ENCODE measurements at regions not wholly inside any gene's neighbourhood (a gene's known extent, or its start where the extent isn't known, plus 50 kb on each side); places are given as distances from the start of the nearest gene placed in this dataset.

GRCh38 chr11:87425943-87426342 lies 388.2 kb downstream of the TMEM135 start (continued):
- TF ChIP-seq, protein P1, sequence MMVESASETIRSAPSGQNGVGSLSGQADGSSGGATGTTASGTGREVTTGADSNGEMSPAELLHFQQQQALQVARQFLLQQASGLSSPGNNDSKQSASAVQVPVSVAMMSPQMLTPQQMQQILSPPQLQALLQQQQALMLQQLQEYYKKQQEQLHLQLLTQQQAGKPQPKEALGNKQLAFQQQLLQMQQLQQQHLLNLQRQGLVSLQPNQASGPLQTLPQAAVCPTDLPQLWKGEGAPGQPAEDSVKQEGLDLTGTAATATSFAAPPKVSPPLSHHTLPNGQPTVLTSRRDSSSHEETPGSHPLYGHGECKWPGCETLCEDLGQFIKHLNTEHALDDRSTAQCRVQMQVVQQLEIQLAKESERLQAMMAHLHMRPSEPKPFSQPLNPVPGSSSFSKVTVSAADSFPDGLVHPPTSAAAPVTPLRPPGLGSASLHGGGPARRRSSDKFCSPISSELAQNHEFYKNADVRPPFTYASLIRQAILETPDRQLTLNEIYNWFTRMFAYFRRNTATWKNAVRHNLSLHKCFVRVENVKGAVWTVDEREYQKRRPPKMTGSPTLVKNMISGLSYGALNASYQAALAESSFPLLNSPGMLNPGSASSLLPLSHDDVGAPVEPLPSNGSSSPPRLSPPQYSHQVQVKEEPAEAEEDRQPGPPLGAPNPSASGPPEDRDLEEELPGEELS (CRISPR knock-in tag; IDR thresholded peaks at IDR 0.05) = no peak
- no peak for TF ChIP-seq ZMAT4 (CRISPR knock-in tag; IDR thresholded peaks at IDR 0.05)

GRCh38 chr11:87425391-87425790 lies 387.7 kb downstream of the TMEM135 start:
- H3K4me1 Mint-ChIP-seq = peaks cover 11% of the 10 kb centered on the region
- ChIA-PET CTCF (no interaction called here), POLR2A (no interaction called here)
- H3K36me3 Mint-ChIP-seq = no peaks in the 10 kb centered on the region
- H3K4me3 Mint-ChIP-seq = no peak overlapping the region
- no peak overlapping the region for H3K27ac Mint-ChIP-seq
- peaks cover 5% of the 10 kb centered on the region for H3K9me3 Mint-ChIP-seq
- H3K27me3 Mint-ChIP-seq (ENCODE audit: low read depth) = no peaks in the 10 kb centered on the region
- no peak for TF ChIP-seq ZNF219 (CRISPR knock-in tag; IDR thresholded peaks at IDR 0.05; ENCODE audit: borderline replicate concordance)
- TF ChIP-seq MYBL2 (CRISPR knock-in tag; IDR thresholded peaks at IDR 0.05) = no peak
- TF ChIP-seq IRF2 (CRISPR knock-in tag; IDR thresholded peaks at IDR 0.05; ENCODE audit: borderline replicate concordance, low read depth) = no peak
- TF ChIP-seq NFATC4 (CRISPR knock-in tag; IDR thresholded peaks at IDR 0.05) = no peak
- TF ChIP-seq NR1H2 (CRISPR knock-in tag; IDR thresholded peaks at IDR 0.05) = no peak
- TF ChIP-seq ZNF263 (CRISPR knock-in tag; IDR thresholded peaks at IDR 0.05; ENCODE audit: low read depth) = no peak
- TF ChIP-seq ZNF671 (CRISPR knock-in tag; IDR thresholded peaks at IDR 0.05) = no peak
- no peak for TF ChIP-seq TEAD1 (CRISPR knock-in tag; IDR thresholded peaks at IDR 0.05)
- TF ChIP-seq CREM (CRISPR knock-in tag; IDR thresholded peaks at IDR 0.05) = no peak
- TF ChIP-seq, protein P2, sequence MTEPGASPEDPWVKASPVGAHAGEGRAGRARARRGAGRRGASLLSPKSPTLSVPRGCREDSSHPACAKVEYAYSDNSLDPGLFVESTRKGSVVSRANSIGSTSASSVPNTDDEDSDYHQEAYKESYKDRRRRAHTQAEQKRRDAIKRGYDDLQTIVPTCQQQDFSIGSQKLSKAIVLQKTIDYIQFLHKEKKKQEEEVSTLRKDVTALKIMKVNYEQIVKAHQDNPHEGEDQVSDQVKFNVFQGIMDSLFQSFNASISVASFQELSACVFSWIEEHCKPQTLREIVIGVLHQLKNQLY (CRISPR knock-in tag; IDR thresholded peaks at IDR 0.05) = no peak
- TF ChIP-seq, protein P3, sequence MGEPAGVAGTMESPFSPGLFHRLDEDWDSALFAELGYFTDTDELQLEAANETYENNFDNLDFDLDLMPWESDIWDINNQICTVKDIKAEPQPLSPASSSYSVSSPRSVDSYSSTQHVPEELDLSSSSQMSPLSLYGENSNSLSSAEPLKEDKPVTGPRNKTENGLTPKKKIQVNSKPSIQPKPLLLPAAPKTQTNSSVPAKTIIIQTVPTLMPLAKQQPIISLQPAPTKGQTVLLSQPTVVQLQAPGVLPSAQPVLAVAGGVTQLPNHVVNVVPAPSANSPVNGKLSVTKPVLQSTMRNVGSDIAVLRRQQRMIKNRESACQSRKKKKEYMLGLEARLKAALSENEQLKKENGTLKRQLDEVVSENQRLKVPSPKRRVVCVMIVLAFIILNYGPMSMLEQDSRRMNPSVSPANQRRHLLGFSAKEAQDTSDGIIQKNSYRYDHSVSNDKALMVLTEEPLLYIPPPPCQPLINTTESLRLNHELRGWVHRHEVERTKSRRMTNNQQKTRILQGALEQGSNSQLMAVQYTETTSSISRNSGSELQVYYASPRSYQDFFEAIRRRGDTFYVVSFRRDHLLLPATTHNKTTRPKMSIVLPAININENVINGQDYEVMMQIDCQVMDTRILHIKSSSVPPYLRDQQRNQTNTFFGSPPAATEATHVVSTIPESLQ (CRISPR knock-in tag; IDR thresholded peaks at IDR 0.05) = no peak
- no peak for TF ChIP-seq TP53 (CRISPR knock-in tag; IDR thresholded peaks at IDR 0.05)
- TF ChIP-seq, protein P4, sequence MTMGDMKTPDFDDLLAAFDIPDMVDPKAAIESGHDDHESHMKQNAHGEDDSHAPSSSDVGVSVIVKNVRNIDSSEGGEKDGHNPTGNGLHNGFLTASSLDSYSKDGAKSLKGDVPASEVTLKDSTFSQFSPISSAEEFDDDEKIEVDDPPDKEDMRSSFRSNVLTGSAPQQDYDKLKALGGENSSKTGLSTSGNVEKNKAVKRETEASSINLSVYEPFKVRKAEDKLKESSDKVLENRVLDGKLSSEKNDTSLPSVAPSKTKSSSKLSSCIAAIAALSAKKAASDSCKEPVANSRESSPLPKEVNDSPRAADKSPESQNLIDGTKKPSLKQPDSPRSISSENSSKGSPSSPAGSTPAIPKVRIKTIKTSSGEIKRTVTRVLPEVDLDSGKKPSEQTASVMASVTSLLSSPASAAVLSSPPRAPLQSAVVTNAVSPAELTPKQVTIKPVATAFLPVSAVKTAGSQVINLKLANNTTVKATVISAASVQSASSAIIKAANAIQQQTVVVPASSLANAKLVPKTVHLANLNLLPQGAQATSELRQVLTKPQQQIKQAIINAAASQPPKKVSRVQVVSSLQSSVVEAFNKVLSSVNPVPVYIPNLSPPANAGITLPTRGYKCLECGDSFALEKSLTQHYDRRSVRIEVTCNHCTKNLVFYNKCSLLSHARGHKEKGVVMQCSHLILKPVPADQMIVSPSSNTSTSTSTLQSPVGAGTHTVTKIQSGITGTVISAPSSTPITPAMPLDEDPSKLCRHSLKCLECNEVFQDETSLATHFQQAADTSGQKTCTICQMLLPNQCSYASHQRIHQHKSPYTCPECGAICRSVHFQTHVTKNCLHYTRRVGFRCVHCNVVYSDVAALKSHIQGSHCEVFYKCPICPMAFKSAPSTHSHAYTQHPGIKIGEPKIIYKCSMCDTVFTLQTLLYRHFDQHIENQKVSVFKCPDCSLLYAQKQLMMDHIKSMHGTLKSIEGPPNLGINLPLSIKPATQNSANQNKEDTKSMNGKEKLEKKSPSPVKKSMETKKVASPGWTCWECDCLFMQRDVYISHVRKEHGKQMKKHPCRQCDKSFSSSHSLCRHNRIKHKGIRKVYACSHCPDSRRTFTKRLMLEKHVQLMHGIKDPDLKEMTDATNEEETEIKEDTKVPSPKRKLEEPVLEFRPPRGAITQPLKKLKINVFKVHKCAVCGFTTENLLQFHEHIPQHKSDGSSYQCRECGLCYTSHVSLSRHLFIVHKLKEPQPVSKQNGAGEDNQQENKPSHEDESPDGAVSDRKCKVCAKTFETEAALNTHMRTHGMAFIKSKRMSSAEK (CRISPR knock-in tag; IDR thresholded peaks at IDR 0.05; ENCODE audit: borderline replicate concordance) = no peak
- TF ChIP-seq FOXJ3 (CRISPR knock-in tag; IDR thresholded peaks at IDR 0.05; ENCODE audit: borderline replicate concordance) = no peak
- no peak for TF ChIP-seq SP1 (CRISPR knock-in tag; conservative IDR thresholded peaks at IDR 0.05)
- no peak for TF ChIP-seq EMX1 (CRISPR knock-in tag; IDR thresholded peaks at IDR 0.05)
- no peak for TF ChIP-seq ZNF232 (CRISPR knock-in tag; IDR thresholded peaks at IDR 0.05)
- TF ChIP-seq, protein P5, sequence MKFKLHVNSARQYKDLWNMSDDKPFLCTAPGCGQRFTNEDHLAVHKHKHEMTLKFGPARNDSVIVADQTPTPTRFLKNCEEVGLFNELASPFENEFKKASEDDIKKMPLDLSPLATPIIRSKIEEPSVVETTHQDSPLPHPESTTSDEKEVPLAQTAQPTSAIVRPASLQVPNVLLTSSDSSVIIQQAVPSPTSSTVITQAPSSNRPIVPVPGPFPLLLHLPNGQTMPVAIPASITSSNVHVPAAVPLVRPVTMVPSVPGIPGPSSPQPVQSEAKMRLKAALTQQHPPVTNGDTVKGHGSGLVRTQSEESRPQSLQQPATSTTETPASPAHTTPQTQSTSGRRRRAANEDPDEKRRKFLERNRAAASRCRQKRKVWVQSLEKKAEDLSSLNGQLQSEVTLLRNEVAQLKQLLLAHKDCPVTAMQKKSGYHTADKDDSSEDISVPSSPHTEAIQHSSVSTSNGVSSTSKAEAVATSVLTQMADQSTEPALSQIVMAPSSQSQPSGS (CRISPR knock-in tag; IDR thresholded peaks at IDR 0.05; ENCODE audit: borderline replicate concordance, low read depth) = no peak
- no peak for TF ChIP-seq NFE2L1 (CRISPR knock-in tag; IDR thresholded peaks at IDR 0.05)
- no peak for DNase-seq (ENCODE audit: low spot score)
- ATAC-seq = no peak
